SIG-M5 treated with dmso at 0.1 percent for 504 hours (cell line): ENCODE measurements at regions not wholly inside any gene's neighbourhood (a gene's known extent, or its start where the extent isn't known, plus 50 kb on each side); places are given as distances from the start of the nearest gene placed in this dataset.

Source experiments
- DNase-seq: peaks from one replicate; lab custom pipeline; 2025; ENCODE audit not compliant: unreplicated experiment; lab: John Stamatoyannopoulos, UW

DNA sequence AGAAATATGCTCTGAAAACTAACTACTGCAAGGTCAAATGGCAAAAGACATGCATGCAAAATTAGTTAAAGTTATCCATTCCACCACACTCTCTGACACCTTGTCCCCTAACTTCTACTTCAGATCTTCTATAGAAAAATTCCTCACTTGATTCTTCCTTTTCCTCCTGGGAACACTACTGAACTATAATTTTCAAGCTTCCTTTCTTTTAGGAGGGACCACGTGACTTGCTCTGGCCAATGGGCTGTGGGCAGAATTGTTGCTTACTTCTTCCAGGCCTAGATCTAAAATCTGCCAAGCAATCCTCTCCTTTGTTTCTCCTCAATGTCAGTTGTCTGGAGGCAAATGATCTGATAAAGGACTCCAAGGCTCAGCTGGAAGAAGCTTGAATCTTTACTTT, 441.0 kb downstream of the CDK5RAP2 start:
- no peak for DNase-seq

DNA sequence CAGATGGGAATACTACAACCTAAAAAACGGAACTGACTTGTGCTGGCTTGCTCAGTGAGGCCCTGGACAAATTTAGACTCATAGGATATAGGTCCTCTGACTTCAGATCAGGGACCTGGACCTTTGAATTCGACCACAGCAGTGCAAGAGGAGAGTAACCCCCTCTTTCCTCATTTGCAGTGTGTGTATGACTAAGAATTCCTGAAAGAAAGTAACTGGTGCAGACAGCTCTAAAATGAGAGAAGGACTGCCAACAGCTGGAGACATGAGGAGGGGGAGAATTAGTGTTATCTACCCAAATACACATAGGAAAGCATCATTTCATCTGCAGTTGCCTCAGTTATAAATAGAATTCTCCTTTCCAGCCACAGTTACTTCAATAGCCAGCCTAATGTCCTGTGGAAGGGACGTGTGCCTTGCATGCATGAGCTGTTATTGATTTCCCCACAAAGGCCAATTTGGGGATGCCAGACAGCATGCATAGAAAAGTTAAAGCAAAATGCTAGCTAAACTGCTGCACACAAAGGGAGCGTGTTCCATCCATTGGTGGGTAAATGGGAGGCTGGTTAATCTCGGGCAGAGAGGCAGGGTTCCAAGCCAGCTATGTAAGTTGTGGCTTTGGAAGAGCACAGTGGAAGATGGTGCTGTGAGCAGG, 442.7 kb downstream of the CDK5RAP2 start:
- no peak for DNase-seq

DNA sequence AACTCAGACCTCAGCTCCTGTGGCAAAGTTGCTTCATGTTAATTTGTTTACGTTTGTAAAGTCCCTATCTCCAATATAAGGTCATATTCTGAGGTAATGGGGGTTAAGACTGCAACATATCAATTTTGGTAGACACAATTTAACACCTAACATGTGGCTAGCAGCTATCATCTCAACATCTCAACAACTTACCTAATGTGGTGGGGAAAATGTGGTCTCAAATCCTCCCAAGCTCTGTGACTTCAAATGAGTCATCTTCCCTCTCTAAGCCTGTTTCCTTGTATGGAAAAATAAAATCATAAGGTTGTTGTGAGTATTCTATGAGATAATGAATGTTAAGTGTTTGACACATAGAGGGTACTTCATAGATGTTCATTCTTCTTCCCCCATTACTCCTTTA, 443.3 kb downstream of the CDK5RAP2 start:
- no peak for DNase-seq

DNA sequence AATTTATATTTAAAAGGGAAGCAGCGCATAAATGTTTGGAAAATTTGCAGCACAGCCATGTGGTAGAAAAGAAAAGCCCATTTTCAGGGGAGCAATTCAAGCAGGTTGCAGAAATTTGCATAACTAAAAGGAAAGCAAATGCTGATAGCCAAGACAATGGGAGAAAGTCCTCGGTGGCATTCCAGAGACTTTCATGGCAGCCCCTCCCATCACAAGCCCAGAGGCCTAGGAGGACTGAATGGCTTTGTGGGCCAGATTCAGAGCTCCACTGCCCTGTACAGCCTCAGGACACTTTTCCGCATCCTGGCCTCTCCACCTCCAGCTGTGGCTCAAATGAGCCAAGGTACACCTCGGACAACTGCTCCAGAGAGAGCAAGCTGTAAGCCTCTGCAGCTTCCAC, 462.9 kb downstream of the CDK5RAP2 start:
- no peak for DNase-seq

DNA sequence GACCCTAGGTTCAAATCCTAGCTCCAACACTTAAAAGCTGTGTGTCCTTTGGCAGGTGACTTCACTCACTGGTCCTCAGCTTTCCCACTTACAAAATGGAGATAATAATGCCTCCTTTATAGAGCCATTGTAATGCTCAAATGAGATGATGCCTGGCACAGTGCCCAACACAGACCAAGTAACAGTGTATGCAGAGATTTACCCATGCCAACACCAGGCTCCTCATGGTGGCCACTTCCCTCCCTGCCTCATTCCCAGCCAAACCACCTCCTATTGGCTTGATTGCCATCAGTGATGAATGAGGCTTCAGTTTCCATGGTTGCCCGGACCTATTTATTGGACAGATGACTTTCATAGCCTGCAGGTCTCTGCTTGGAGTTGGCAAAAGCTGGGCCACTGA, 469.4 kb downstream of the CDK5RAP2 start:
- DNase-seq, result no peak

DNA sequence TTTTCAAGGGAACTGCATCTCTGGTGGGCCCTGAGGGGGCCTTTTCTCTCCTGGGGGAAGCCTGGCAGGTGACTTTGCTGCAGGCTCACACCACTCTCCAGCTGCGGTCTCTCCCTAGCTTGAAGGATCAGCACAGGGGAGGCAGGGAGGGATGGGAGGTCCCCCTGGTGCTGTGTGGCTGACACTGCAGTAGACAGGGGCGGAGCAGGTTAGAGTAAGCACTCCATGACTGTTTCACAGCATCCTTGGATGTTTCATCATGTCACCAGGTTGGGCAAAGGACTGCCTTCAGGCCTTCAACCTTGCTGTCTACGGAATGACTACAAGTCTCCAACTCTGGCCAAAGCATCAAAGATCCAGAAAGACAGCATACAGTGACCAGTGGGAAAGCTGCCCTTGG, 470.7 kb downstream of the CDK5RAP2 start:
- DNase-seq, result peak; percentile 3

DNA sequence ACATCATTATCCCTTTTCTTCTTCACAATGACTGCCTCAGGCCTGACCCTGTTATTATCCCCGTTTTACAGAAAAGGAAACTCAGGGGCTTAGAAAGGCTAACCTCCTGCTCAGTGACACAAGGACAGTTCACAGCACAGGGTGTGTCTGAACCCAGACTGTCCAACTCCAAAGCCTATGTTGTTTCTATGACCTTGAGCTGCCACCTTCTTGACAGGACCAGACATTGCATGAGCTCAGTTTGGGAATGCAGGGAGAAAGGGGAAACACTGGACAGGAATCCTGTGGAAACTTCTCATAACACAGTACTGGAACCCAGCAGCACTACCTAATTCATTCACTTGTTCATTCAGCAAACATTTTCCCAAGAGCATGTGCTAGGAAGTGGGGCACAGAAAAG, 472.8 kb downstream of the CDK5RAP2 start:
- no peak for DNase-seq

DNA sequence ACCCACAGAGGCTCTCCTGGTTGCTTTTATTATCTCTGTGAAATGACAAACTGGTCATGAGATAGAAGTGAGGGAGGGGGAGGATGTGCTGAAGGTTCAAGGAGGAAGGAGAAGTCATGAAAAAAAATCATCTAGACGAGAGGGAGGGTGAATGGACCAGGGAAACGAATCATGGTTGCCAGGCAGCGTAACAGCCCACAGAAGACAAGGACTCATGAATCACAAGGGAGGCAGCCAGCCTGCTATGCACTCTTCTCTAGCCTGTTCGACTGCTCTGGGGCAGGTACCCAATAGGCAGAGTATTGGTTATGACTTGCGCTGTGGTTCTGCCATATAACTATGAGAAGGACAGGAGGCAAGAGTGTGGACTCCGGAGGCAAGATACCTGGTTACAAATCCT, 475.2 kb downstream of the CDK5RAP2 start:
- no peak for DNase-seq

DNA sequence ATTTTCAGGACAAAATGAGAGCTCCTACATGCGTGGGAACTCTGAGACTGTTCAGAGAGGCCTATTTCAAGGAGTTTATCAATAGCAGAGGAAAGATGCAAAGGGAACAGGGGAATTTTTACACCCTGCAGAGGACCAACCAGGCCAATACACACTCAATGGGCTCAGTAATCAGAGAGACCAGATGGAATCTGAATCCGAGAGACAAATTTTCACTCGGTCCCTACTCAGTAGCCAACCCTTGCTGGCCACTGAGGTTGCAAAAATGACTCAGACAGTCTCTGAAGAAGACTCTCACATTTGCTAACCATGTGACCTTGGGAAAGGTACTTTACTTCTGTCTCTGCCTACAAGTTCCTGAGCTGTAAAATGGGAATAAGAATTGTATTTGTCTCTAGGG, 479.4 kb downstream of the CDK5RAP2 start:
- DNase-seq, result no peak

DNA sequence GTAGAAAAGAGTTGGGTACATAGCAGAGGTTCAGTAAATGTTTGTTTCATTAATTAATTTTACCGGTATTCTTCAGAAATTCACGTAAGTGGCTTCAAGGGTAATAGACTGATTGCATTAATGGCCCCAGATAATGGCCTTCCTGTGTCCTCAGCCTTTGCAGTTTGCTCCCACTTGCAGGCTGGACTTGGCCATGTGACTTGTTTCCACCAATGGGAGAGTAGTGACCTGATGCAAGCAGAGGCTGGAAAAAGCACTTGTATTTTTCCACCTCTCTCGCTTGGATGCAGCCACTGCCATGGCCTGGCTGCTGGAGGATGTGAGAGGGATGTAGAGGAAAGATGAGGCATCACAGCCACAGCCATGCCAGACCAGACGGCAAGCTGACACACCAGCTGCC, 480.9 kb downstream of the CDK5RAP2 start:
- DNase-seq, result no peak

DNA sequence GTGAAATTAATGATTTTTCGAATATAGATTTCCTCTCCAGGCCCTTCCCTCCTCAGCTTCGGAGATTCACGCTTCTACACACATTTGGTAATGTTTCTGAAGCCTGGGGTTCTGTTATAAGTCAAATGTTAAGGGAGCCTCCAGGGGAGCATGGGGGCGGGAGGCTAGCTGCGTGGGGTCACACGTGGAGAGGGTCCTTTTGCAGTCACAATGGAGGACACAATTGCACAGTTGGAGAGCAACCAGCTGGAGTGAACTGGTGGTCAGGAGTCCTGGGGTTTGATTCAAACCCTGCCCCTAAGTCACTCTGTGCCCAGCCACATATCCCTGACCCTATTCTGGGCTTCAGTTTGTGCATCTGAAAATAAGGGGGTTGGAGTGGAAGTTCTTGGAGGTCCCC, 481.4 kb downstream of the CDK5RAP2 start:
- DNase-seq, result no peak

DNA sequence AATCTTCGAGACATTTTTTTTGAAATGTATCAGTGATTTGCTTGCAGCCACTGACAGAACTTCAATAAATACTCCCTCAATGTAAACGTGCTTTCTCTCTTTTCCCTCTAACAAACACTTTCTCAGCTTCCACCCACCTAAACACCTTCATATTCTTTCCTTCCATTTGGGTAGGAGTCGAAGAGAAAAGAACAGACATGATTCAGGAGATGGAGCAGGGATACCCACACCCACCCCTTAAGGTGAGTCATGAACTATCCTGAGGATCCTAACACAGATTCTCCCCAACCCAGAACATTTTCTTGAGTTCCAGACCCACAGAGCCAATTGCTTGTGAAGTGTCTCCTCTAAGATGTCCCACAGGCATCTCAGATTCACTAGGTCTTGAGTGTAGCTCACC, 488.8 kb downstream of the CDK5RAP2 start:
- no peak for DNase-seq

DNA sequence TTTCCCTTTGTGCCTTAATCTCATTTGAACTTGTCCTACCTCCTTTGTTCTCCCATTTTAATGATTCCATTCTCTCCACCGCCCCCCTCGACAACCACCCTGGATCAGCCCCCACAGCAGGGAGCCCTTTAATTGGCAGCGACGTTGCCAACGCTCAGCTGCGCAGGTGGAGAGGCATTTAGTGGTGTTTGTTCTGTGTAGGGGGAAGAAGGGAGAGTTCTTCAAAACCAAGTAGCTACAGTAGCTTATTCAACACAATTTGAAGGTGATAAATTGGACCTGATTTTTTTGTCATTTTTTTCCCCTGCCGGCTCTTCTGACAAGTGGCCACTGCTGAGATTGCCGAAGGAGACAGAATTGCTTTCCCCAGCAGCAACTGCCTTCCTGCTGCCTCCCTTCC, 499.1 kb downstream of the CDK5RAP2 start:
- no peak for DNase-seq

DNA sequence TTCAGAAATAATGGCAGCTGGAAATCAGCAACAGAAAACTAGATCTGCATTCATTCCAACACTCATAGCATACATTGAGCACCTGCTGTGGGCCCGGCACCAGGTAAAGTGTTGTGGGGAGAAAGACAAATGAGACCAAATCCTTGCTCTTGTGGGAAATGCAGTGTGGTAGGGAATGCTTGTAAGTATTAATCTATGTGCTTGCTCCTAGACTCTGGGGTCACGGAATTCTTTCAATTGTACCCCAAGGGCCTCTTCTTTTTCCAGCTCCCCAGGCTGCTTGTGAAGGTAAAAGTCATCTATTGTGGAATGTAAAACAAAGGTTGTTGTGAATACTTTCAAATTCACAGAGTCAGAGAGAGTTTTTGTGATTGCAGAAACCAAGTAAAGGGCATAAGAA, 501.9 kb downstream of the CDK5RAP2 start:
- no peak for DNase-seq

DNA sequence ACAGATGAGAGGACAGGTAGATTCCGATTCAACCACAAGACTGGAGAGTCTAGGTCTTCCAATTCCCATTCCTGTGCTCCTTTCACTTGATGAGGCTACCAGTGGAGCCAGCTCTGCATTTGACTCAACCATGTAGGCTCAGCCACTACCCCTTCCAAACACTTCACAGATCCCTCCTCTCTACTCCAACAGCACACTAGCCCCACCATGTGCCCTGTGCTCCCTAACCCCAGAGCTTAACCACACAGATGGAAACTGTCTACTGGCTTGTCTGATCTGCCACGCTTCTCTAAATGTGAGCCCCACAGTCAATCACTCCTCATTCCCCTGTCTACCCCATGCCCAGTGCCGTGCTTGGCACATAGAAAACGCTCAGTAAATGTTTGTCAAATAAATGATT, 508.2 kb downstream of the CDK5RAP2 start:
- no peak for DNase-seq

DNA sequence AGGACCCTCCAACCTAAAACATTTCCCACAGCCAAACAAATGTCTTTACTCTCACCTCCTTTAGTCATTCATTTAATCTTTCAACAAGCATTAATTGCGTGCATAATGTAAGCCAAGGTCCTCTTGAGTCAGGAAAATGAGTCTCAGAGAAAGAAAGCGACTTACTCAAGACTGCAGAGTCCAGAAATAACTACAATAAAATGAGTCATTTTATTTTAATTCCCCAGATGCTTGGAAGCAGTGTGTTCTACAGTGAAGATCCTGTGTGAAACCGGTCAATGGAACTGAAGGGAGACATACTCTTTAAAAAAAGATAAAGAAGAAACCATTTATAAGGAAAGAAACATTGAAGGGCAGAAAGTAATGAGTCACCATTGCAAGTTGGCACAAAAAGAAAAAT, 513.7 kb downstream of the CDK5RAP2 start:
- no peak for DNase-seq

DNA sequence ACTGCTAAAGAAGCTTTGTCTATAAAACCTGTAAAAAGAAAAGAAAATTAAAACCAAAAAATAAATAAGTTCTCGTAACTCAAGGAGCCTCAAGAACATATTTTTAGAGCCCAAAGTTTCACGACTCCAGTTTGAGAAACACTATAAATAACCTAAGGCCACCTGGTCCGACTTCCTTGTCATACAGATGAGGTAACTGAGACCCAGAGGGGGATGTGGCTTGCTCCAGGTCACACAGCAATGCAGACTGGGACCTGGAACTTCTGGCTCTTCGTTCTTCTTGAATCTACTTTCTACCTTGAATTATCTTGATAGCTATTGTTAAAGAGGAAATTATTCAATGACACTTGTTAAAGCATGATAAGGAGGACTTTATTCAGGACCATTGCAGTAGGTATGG, 514.8 kb downstream of the CDK5RAP2 start:
- no peak for DNase-seq

DNA sequence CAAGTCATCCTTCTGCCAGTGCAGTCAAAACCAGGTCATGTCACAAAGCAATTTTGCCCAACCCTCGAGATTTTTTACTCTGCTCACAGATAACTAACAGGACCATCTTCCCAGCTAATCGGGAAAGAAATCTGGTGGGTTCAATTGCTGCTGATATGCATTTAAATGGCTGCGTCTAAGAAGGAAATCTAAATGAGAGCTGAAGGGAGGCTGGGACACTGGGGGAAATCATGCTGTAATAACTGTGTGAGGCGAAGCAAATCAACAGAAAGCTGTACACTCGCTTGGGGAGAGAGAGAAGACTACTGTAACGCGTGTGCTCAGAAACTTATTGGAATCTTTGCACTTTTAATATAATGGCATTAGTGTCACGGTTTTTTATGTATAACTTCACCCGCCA, 535.0 kb downstream of the CDK5RAP2 start:
- no peak for DNase-seq

DNA sequence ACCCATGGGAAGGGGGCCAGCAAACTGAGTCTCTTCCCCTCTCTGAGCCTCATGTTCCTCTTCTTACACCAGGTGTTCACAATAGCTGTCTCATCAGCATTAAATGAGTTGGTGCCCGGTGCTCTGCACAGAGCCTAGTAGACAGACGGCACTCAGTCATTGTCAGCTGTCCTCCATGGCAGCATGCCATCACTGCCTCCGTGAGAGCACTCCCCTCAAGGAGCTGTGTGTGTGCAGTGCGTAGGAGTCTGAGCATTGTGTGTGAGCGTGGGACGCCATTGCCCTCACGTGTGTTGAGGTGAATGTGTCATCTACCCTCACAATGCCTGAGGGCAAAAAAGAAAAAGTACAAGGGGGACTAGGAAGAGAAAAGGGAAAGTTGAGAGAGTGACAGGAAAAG, 536.5 kb downstream of the CDK5RAP2 start:
- no peak for DNase-seq

DNA sequence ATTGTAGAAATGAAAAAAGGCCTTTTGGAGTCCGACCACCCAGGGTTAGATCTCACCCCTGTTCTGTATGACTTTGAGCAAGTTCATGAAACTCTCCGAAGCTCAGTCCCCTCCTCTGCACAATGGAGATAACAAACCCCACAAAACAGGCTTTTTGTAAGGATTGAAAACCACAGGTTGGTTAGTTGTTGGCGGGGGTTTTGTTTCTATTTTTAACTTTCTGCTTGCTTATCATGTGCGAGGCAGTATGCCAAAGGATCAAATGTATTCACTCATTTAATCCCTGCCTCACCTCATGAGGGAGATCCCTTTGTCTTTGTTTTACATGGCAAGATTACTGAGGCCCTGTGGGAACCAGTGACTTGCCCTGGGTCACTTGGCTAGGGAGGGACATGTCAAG, 539.1 kb downstream of the CDK5RAP2 start:
- no peak for DNase-seq

DNA sequence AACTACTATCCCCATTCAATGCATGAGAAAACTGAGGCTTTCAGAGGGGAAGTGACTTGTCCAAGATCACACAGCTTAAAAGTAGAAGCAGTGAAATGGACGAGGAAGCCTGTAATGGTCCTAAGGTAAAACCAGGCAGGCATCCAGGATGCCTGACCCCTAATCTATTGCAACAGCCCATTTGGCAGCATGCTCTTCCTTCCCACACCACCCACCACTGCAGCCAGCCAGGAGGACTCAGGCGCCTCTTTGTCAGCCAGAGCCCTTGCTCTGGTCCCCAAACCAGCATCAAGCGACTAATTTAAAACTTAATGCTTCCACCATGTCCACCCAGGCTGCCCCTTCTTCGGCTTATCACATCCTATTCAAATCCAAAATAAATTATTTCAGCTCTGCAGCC, 541.6 kb downstream of the CDK5RAP2 start:
- no peak for DNase-seq

DNA sequence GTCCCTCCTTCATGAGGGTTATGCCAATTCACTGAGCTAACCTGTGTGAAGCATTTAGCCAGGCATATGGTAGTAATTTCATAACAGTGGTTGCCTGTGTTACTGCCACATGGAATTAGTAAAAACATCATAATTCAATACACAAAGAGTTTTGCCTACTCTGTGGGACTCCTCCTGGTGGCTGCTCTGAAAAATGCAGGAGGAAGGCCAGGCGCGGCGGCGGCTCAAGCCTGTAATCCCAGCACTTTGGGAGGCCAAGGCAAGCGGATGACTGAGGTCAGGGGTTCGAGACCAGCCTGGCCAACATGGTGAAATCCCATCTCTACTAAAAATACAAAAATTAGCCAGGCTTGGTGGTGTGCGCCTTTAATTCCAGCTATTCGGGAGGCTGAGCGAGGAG, 547.3 kb downstream of the CDK5RAP2 start:
- DNase-seq, result no peak

DNA sequence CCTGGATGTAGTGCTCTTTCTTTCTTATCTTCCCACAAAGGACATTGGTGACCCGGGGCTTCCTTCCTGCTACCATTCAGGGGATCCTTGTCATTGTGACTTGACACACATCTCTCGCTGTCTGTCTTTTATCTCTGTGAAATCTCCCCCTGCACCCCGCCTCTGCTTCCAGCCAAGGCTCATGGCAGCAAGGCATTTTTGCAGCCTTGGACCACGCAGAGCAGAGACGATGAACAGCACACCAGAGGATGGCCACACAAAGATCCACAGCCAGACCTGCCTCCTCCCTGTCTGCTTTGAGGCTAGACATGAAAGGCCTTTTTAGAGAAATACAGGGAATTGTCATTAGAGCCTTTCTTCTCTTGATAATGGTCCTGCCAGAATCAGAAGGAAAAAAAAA, 549.1 kb downstream of the CDK5RAP2 start:
- no peak for DNase-seq

DNA sequence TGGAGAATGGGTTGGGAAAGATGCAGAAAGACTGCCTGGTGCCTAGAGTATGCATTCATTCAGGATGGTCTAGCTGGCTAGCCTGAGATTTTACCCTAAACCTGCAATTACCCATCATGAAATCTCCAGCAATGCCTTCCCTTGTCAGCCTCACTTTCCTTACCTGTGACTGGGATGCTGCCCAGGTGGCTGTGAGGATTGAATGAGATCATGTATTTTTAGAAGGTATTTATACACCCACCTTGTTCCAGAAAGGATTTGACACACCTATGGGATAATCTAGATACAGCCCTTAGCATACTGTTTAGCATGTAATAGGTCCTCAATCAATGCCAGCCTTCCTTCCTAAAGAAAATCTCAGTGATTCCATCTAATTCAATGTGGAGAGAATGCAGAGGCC, 561.4 kb downstream of the CDK5RAP2 start:
- DNase-seq, result no peak
